GM10248 (cell line): ENCODE measurements at regions not wholly inside any gene's neighbourhood (a gene's known extent, or its start where the extent isn't known, plus 50 kb on each side); places are given as distances from the start of the nearest gene placed in this dataset.

ENCODE experiments used
- CTCF ChIA-PET: fragments of 300-600 bp; sonication (Branson Sonifier 250); formaldehyde crosslinking; extraction: SDS; loops from one replicate; lab custom pipeline; 2021; ENCODE audit warnings: antibody characterized with exemption; lab: Yijun Ruan, JAX
- POLR2A ChIA-PET: fragments of 350-650 bp; sonication (Branson Sonifier 250); formaldehyde crosslinking; extraction: SDS; loops from one replicate; lab custom pipeline; 2020; ENCODE audit warnings: antibody characterized with exemption; lab: Yijun Ruan, JAX
- DNase-seq: peaks from one replicate; pipeline ENCODE4 v3.0.0; 2012; ENCODE audit errors: extremely low spot score
- CTCF ChIP-seq: IDR thresholded peaks from 2 replicates; pipeline ENCODE4 v1.5.1; 2012; ENCODE audit warnings: mild to moderate bottlenecking, low read depth; ENCODE audit errors: extremely low read depth, missing control alignments, control extremely low read depth

- DNase-seq: no peak
- POLR2A ChIA-PET: no interaction called here
- TF ChIP-seq CTCF: no peak
- CTCF ChIA-PET: interaction anchor here (1.1 kb wide), 1 partner anchor 486 kb away, joined by 3 read pairs; no protein-coding TSS in a partner anchor
Measured at GRCh38 chr1:65694933-65695332, 97.8 kb upstream of the PDE4B start.

- CTCF ChIA-PET: interaction anchor here (3.1 kb wide), 1 partner anchor 11 kb away, joined by 20 read pairs; no protein-coding TSS in a partner anchor
- no peak for TF ChIP-seq CTCF
- POLR2A ChIA-PET: no interaction called here
- no peak for DNase-seq
Measured at GRCh38 chr1:65698590-65698989, 94.1 kb upstream of the PDE4B start.

GRCh38 chr1:65703853-65704252 is 88.8 kb upstream of the PDE4B start:
- DNase-seq: no peak
- CTCF ChIA-PET: interaction anchor here (0.9 to 3.3 kb wide), 4 partner anchors 13 to 28 kb away, joined by 3 to 22 read pairs (median 7); no protein-coding TSS in a partner anchor
- TF ChIP-seq CTCF: no peak
- POLR2A ChIA-PET: no interaction called here

- no peak for TF ChIP-seq CTCF
Measured at GRCh38 chr1:65704318-65704717, 88.4 kb upstream of the PDE4B start.

GRCh38 chr1:65717815-65718454 is 74.8 kb upstream of the PDE4B start:
- ChIA-PET CTCF (interaction anchor here (1.4 to 1.8 kb wide), 3 partner anchors 9 to 526 kb away, joined by 3 to 6 read pairs (median 4); no protein-coding TSS in a partner anchor), POLR2A (no interaction called here)
- DNase-seq: no peak
- no peak for TF ChIP-seq CTCF

More at GRCh38 chr1:65704318-65704717, 88.4 kb upstream of the PDE4B start:
- CTCF ChIA-PET: interaction anchor here (1.5 to 3.3 kb wide), 4 partner anchors 12 to 29 kb away, joined by 3 to 16 read pairs (median 7); no protein-coding TSS in a partner anchor
- no peak for DNase-seq
- POLR2A ChIA-PET: no interaction called here

GRCh38 chr1:65719391-65719790 is 73.3 kb upstream of the PDE4B start:
- ChIA-PET CTCF (no interaction called here), POLR2A (no interaction called here)
- DNase-seq: no peak
- no peak for TF ChIP-seq CTCF
